CD4-positive, CD25-positive, alpha-beta regulatory T cell (primary cell): ENCODE measurements at regions not wholly inside any gene's neighbourhood (a gene's known extent, or its start where the extent isn't known, plus 50 kb on each side); places are given as distances from the start of the nearest gene placed in this dataset.

Source experiments
- ATAC-seq, 2 donors: fragments of 150-1000 bp; cut with Tn5 transposase; one replicate each; pipeline ENCODE4 v1.10.0; 2021; ENCODE audit warnings: low read depth in 2 of 2, moderate number of reproducible peaks in 2 of 2, moderate library complexity in 1 of 2
- DNase-seq, 3 donors: peaks; one replicate each; pipeline versions ENCODE4 v3.0.0 to v3.0.0-alpha.2; 2012 to 2022; ENCODE audit warnings: mixed read lengths in 1 of 3
- H3K27ac ChIP-seq: one replicate; pipeline ENCODE4 v1.7.0; 2013; ENCODE audit warnings: mild to moderate bottlenecking, low read length; ENCODE audit not compliant: insufficient read depth, poor library complexity, severe bottlenecking
- H3K27me3 ChIP-seq: one replicate; pipeline ENCODE4 v1.7.0; 2013; ENCODE audit warnings: low read length; ENCODE audit not compliant: control insufficient read depth, insufficient read depth
- H3K36me3 ChIP-seq: one replicate; pipeline ENCODE4 v1.7.0; 2013; ENCODE audit warnings: mild to moderate bottlenecking, low read length, moderate library complexity; ENCODE audit not compliant: control insufficient read depth, insufficient read depth
- H3K4me1 ChIP-seq: 2 replicates; pipeline ENCODE4 v1.7.0; 2013; ENCODE audit warnings: mild to moderate bottlenecking, low read length; ENCODE audit not compliant: insufficient read depth, control insufficient read depth, poor library complexity, severe bottlenecking
- H3K4me3 ChIP-seq: one replicate; pipeline ENCODE4 v1.7.0; 2013; ENCODE audit warnings: low read depth, mild to moderate bottlenecking, low read length, moderate library complexity
- H3K9me3 ChIP-seq, 2 experiments: 1 replicate in 1 of 2; 2 replicates in 1 of 2; pipeline ENCODE4 v1.7.0; 2013; ENCODE audit warnings: low read length in 2 of 2, mild to moderate bottlenecking in 1 of 2, moderate library complexity in 1 of 2; ENCODE audit not compliant: control insufficient read depth in 2 of 2
- H3K27ac Mint-ChIP-seq, 3 donors: one replicate each; pipeline ENCODE4 v1.8.0; 2020 to 2022; ENCODE audit warnings: mild to moderate bottlenecking in 3 of 3, mixed read lengths in 3 of 3, moderate library complexity in 2 of 3
- H3K27me3 Mint-ChIP-seq: one replicate; pipeline ENCODE4 v1.8.0; 2022; ENCODE audit warnings: mild to moderate bottlenecking, mixed read lengths
- H3K36me3 Mint-ChIP-seq: one replicate; pipeline ENCODE4 v1.8.0; 2020; ENCODE audit warnings: mixed read lengths
- H3K4me1 Mint-ChIP-seq, 4 donors: one replicate each; pipeline ENCODE4 v1.8.0; 2020 to 2022; ENCODE audit warnings: mixed read lengths in 4 of 4, mild to moderate bottlenecking in 1 of 4
- H3K4me3 Mint-ChIP-seq, 4 donors: one replicate each; pipeline ENCODE4 v1.8.0; 2020 to 2022; ENCODE audit warnings: mild to moderate bottlenecking in 4 of 4, mixed read lengths in 4 of 4, moderate library complexity in 3 of 4
- H3K9me3 Mint-ChIP-seq, 7 donors: one replicate each; pipeline ENCODE4 v1.8.0; 2020 to 2022; ENCODE audit warnings: mixed read lengths in 7 of 7, mild to moderate bottlenecking in 3 of 7, moderate library complexity in 2 of 7

DNA sequence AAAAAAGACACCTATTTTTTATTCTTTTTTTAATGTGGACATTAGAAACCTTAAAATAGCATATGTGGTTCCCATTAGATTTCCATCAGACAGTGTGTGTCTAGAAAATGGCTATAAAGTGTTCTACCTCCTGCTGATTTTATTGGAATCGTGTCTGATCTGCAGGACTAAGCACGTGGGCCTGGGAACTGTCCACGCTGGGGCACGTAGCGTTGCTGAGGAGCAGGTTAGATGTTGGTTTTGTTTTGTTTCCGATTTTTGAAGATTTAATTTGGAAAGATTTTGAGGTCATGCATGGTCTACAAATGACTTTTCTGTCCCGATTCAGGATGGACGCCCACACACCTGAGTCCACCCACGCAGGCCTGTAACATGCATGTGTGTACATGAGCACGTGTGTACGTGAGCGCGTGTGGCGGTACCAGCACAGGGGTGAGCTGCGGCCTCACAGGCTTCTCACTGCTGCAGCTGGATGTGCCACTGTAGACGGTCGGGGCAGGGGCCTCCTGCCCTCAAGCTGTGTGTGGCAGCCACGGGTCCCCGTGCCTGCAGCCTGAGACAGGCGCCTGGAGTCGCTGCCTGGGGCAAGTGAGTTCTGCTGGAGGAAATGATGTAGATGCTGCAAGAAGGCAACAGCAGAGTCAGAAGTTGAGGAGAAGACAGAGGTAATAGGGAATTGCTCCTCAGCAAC is 99.7 kb upstream of the CTDP1 start:
- Mint-ChIP-seq H3K9me3 (peaks cover 0 to 1% (median 0%) of the 10 kb centered on the region in 7 donors), H3K27me3 (no peaks in the 10 kb centered on the region), H3K36me3 (no peaks in the 10 kb centered on the region), H3K4me1 (no peaks in the 10 kb centered on the region), H3K27ac (no peak overlapping the region), H3K4me3 (no peak overlapping the region)
- H3K9me3 ChIP-seq: no peaks in the 10 kb centered on the region
- no peak for ATAC-seq
- H3K4me3 ChIP-seq: no peak overlapping the region
- no peaks in the 10 kb centered on the region for H3K36me3 ChIP-seq
- no peak overlapping the region for H3K27ac ChIP-seq
- H3K27me3 ChIP-seq: no peaks in the 10 kb centered on the region
- H3K4me1 ChIP-seq: no peaks in the 10 kb centered on the region
- no peak for DNase-seq

- no peak for ATAC-seq
- Mint-ChIP-seq H3K27me3 (no peaks in the 10 kb centered on the region), H3K27ac (no peak overlapping the region), H3K9me3 (peaks cover 0 to 1% (median 0%) of the 10 kb centered on the region in 7 donors), H3K4me3 (no peak overlapping the region), H3K36me3 (no peaks in the 10 kb centered on the region), H3K4me1 (no peaks in the 10 kb centered on the region)
- Histone ChIP-seq H3K4me1 (no peaks in the 10 kb centered on the region), H3K27me3 (no peaks in the 10 kb centered on the region), H3K36me3 (no peaks in the 10 kb centered on the region), H3K4me3 (no peak overlapping the region), H3K9me3 (no peaks in the 10 kb centered on the region), H3K27ac (no peak overlapping the region)
- DNase-seq: no peak
Observed at GRCh38 chr18:79580498-79581171, 99.0 kb upstream of the CTDP1 start.

- no peaks in the 10 kb centered on the region for H3K4me1 Mint-ChIP-seq
- Histone ChIP-seq H3K4me3 (no peak overlapping the region), H3K4me1 (no peaks in the 10 kb centered on the region), H3K36me3 (no peaks in the 10 kb centered on the region), H3K27ac (no peak overlapping the region), H3K9me3 (no peaks in the 10 kb centered on the region), H3K27me3 (no peaks in the 10 kb centered on the region)
- DNase-seq: no peak
- no peaks in the 10 kb centered on the region for H3K36me3 Mint-ChIP-seq
- peaks cover 0 to 1% (median 0%) of the 10 kb centered on the region in 7 donors for H3K9me3 Mint-ChIP-seq
- no peak for ATAC-seq
- peak overlapping the region in 1 of 3 donors; percentile 34 for H3K27ac Mint-ChIP-seq
- H3K27me3 Mint-ChIP-seq: no peaks in the 10 kb centered on the region
- no peak overlapping the region for H3K4me3 Mint-ChIP-seq
Observed at GRCh38 chr18:79581406-79581805, 98.2 kb upstream of the CTDP1 start.

DNA sequence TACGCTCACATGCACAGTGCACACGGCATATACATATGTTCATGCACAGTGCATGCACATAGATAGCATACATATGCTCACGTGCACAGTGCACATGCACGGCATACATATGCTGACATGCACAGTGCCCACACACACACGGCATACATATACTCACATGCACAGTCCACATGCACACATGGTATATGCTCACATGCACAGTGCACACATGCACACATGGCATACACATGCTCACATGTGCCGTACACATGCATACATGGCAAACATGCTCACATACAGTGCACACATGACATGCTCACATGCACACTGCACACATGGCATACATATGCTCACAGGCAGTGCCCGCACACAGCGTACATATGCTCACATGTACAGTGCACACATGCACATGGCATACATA is 97.7 kb upstream of the CTDP1 start:
- H3K9me3 ChIP-seq: no peaks in the 10 kb centered on the region
- H3K27me3 Mint-ChIP-seq: no peaks in the 10 kb centered on the region
- H3K4me3 Mint-ChIP-seq: no peak overlapping the region
- no peak overlapping the region for H3K4me3 ChIP-seq
- H3K36me3 ChIP-seq: no peaks in the 10 kb centered on the region
- no peaks in the 10 kb centered on the region for H3K4me1 ChIP-seq
- H3K27me3 ChIP-seq: no peaks in the 10 kb centered on the region
- no peak for ATAC-seq
- peaks cover 0 to 1% (median 0%) of the 10 kb centered on the region in 7 donors for H3K9me3 Mint-ChIP-seq
- DNase-seq: no peak
- H3K4me1 Mint-ChIP-seq: no peaks in the 10 kb centered on the region
- H3K36me3 Mint-ChIP-seq: no peaks in the 10 kb centered on the region
- no peak overlapping the region for H3K27ac ChIP-seq
- no peak overlapping the region for H3K27ac Mint-ChIP-seq

- Mint-ChIP-seq H3K9me3 (peaks cover 0 to 1% (median 0%) of the 10 kb centered on the region in 7 donors), H3K36me3 (no peaks in the 10 kb centered on the region), H3K27ac (no peak overlapping the region), H3K27me3 (no peaks in the 10 kb centered on the region), H3K4me3 (no peak overlapping the region), H3K4me1 (no peaks in the 10 kb centered on the region)
- DNase-seq (no peak), ATAC-seq (no peak)
- H3K4me3 ChIP-seq: no peak overlapping the region
- H3K36me3 ChIP-seq: no peaks in the 10 kb centered on the region
- no peaks in the 10 kb centered on the region for H3K9me3 ChIP-seq
- H3K4me1 ChIP-seq: no peaks in the 10 kb centered on the region
- no peak overlapping the region for H3K27ac ChIP-seq
- no peaks in the 10 kb centered on the region for H3K27me3 ChIP-seq
Observed at GRCh38 chr18:79582978-79583377, 96.6 kb upstream of the CTDP1 start.

DNA sequence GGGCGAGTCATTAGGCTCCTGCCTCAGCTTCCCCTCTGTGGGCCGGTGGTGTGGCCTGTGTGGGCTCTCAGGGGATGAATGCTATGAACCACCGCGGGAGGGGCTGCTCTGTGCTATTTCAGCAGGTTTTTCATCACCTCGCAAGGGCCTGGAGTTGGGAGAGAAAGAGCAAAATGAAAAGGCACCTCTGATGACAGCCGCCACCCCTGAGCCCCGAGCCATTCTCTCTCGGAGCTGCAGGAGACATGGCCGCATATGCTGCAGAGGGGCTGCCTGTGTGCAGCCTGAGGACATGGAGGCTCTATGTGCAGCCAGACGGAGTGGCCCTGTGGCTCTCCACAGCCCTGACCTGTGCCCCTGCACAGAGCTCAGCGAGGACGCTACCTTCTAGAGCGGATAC is 96.2 kb upstream of the CTDP1 start:
- H3K27ac ChIP-seq: no peak overlapping the region
- Mint-ChIP-seq H3K9me3 (peaks cover 0 to 1% (median 0%) of the 10 kb centered on the region in 7 donors), H3K27ac (no peak overlapping the region), H3K36me3 (no peaks in the 10 kb centered on the region), H3K4me1 (no peaks in the 10 kb centered on the region), H3K4me3 (no peak overlapping the region), H3K27me3 (no peaks in the 10 kb centered on the region)
- no peak for ATAC-seq
- H3K9me3 ChIP-seq: no peaks in the 10 kb centered on the region
- H3K36me3 ChIP-seq: no peaks in the 10 kb centered on the region
- H3K4me1 ChIP-seq: no peaks in the 10 kb centered on the region
- DNase-seq: no peak
- H3K4me3 ChIP-seq: no peak overlapping the region
- no peaks in the 10 kb centered on the region for H3K27me3 ChIP-seq

DNA sequence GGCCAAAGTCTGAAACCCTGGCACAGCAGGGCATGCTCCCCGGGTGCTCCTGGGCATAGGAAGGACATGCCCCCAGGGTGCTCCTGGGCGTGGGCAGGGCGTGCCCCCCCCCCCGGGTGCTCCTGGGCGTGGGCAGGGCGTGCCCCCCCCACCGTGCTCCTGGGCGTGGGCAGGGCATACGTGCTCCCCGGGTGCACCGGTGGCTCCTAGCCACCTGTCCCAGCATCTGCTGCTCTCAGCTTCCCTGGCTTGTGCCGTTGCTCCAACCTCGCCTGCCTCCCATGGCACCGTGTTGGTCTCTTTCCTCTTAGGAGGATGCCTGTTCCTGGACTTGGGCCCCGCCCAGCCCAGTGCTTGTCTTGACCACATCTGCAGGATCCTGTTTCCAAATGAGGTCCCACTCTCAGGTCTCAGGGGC is 95.6 kb upstream of the CTDP1 start:
- Histone ChIP-seq H3K27ac (no peak overlapping the region), H3K4me3 (no peak overlapping the region), H3K9me3 (no peaks in the 10 kb centered on the region), H3K27me3 (no peaks in the 10 kb centered on the region), H3K36me3 (no peaks in the 10 kb centered on the region), H3K4me1 (no peaks in the 10 kb centered on the region)
- peaks cover 0 to 1% (median 0%) of the 10 kb centered on the region in 7 donors for H3K9me3 Mint-ChIP-seq
- H3K4me3 Mint-ChIP-seq: no peak overlapping the region
- H3K4me1 Mint-ChIP-seq: no peaks in the 10 kb centered on the region
- H3K36me3 Mint-ChIP-seq: no peaks in the 10 kb centered on the region
- no peak overlapping the region for H3K27ac Mint-ChIP-seq
- DNase-seq (no peak), ATAC-seq (no peak)
- no peaks in the 10 kb centered on the region for H3K27me3 Mint-ChIP-seq
